Mesenchymal stem cell (in vitro differentiated cells and primary cell): ENCODE measurements at regions not wholly inside any gene's neighbourhood (a gene's known extent, or its start where the extent isn't known, plus 50 kb on each side); places are given as distances from the start of the nearest gene placed in this dataset.

ENCODE experiments used
- DNase-seq: peaks from one replicate; pipeline ENCODE4 v3.0.0-alpha.2; 2013
- H2AFZ ChIP-seq: one replicate; pipeline ENCODE4 v1.6.1; 2013; ENCODE audit warnings: low read depth, mild to moderate bottlenecking, control low read depth, inconsistent platforms, low read length, moderate library complexity
- H2AK5ac ChIP-seq: 2 replicates; pipeline ENCODE4 v1.6.1; 2013; ENCODE audit warnings: low read length, moderate library complexity, mild to moderate bottlenecking, inconsistent platforms; ENCODE audit not compliant: severe bottlenecking
- H2BK120ac ChIP-seq: one replicate; pipeline ENCODE4 v1.6.1; 2013; ENCODE audit warnings: low read depth, mild to moderate bottlenecking, inconsistent platforms, low read length, moderate library complexity
- H2BK12ac ChIP-seq, 2 experiments: one replicate each; pipeline ENCODE4 v1.6.1; 2013; ENCODE audit warnings: inconsistent platforms in 2 of 2, low read length in 2 of 2, mild to moderate bottlenecking in 2 of 2, moderate library complexity in 2 of 2, control low read depth in 1 of 2
- H2BK15ac ChIP-seq: one replicate; pipeline ENCODE4 v1.6.1; 2013; ENCODE audit warnings: mild to moderate bottlenecking, low read depth, inconsistent platforms; ENCODE audit not compliant: poor library complexity, severe bottlenecking
- H2BK5ac ChIP-seq: 2 replicates; pipeline ENCODE4 v1.6.1; 2013; ENCODE audit warnings: low read depth, mild to moderate bottlenecking, low read length, control low read depth, inconsistent platforms; ENCODE audit not compliant: poor library complexity, severe bottlenecking
- H3K14ac ChIP-seq, 2 experiments: one replicate each; pipeline ENCODE4 v1.6.1; 2013; ENCODE audit warnings: inconsistent platforms in 2 of 2, low read length in 2 of 2, control low read depth in 1 of 2, mild to moderate bottlenecking in 1 of 2, moderate library complexity in 1 of 2
- H3K18ac ChIP-seq, 2 experiments: one replicate each; pipeline ENCODE4 v1.6.1; 2013; ENCODE audit warnings: inconsistent platforms in 2 of 2, low read length in 2 of 2, control low read depth in 1 of 2, low read depth in 1 of 2, mild to moderate bottlenecking in 1 of 2
- H3K23ac ChIP-seq, 2 experiments: one replicate each; pipeline ENCODE4 v1.6.1; 2013; ENCODE audit warnings: inconsistent platforms in 2 of 2, low read length in 2 of 2, mild to moderate bottlenecking in 2 of 2, moderate library complexity in 2 of 2, control low read depth in 1 of 2
- H3K27ac ChIP-seq: 2 replicates; pipeline ENCODE4 v1.5.1; 2013; ENCODE audit warnings: mild to moderate bottlenecking, moderate library complexity, low read length, control low read depth, inconsistent platforms; ENCODE audit not compliant: poor library complexity, severe bottlenecking
- H3K27me3 ChIP-seq, 2 experiments: 2 replicates each; pipeline versions ENCODE4 v1.6.1 to v1.7.0; 2013; ENCODE audit warnings: low read length in 2 of 2, mild to moderate bottlenecking in 2 of 2, moderate library complexity in 2 of 2, control low read depth in 1 of 2, inconsistent platforms in 1 of 2; ENCODE audit not compliant: control insufficient read depth in 1 of 2, insufficient read depth in 1 of 2
- H3K36me3 ChIP-seq, 2 experiments: 2 replicates each; pipeline versions ENCODE4 v1.6.1 to v1.7.0; 2013; ENCODE audit warnings: low read length in 2 of 2, control low read depth in 1 of 2, inconsistent platforms in 1 of 2, low read depth in 1 of 2, mild to moderate bottlenecking in 1 of 2; ENCODE audit not compliant: insufficient read depth in 2 of 2, control insufficient read depth in 1 of 2
- H3K4ac ChIP-seq, 2 experiments: one replicate each; pipeline ENCODE4 v1.6.1; 2013; ENCODE audit warnings: inconsistent platforms in 2 of 2, low read length in 2 of 2, mild to moderate bottlenecking in 2 of 2, moderate library complexity in 2 of 2, control low read depth in 1 of 2, low read depth in 1 of 2
- H3K4me1 ChIP-seq: 2 replicates; pipeline ENCODE4 v1.6.1; 2013; ENCODE audit warnings: low read depth, low read length, control low read depth; ENCODE audit not compliant: control insufficient read depth, insufficient read depth
- H3K4me2 ChIP-seq: 2 replicates; pipeline ENCODE4 v1.6.1; 2013; ENCODE audit warnings: low read length, mild to moderate bottlenecking, inconsistent platforms; ENCODE audit not compliant: poor library complexity, severe bottlenecking
- H3K4me3 ChIP-seq, 2 experiments: 2 replicates each; pipeline versions ENCODE4 v1.5.1 to v1.7.0; 2013; ENCODE audit warnings: low read length in 2 of 2, mild to moderate bottlenecking in 2 of 2, control low read depth in 1 of 2, low read depth in 1 of 2; ENCODE audit not compliant: insufficient read depth in 1 of 2
- H3K79me1 ChIP-seq: replicated peaks from 2 replicates; pipeline ENCODE4 v1.6.1; 2013; ENCODE audit warnings: mild to moderate bottlenecking, control low read depth, low read length, inconsistent platforms; ENCODE audit not compliant: poor library complexity, severe bottlenecking
- H3K9ac ChIP-seq: 2 replicates; pipeline ENCODE4 v1.7.0; 2013; ENCODE audit warnings: mild to moderate bottlenecking, low read length, moderate library complexity
- H3K9me3 ChIP-seq: 2 replicates; pipeline ENCODE4 v1.7.0; 2013; ENCODE audit warnings: mild to moderate bottlenecking, low read length; ENCODE audit not compliant: control insufficient read depth
- H4K8ac ChIP-seq: one replicate; pipeline ENCODE4 v1.6.1; 2013; ENCODE audit warnings: inconsistent platforms, mild to moderate bottlenecking, low read length, moderate library complexity
- H4K91ac ChIP-seq: one replicate; pipeline ENCODE4 v1.6.1; 2013; ENCODE audit warnings: mild to moderate bottlenecking, low read length, inconsistent platforms
- WGBS: methylation state at CpG from one replicate; pipeline ENCODE4 v1.1.7; 2013; ENCODE audit warnings: mixed read lengths; 5-methylcytosine and 5-hydroxymethylcytosine counted together

- Histone ChIP-seq H2BK5ac (no peak overlapping the region), H3K27me3 (no peaks in the 10 kb centered on the region), H3K4me2 (no peak overlapping the region), H2BK120ac (no peak overlapping the region), H4K8ac (no peak overlapping the region), H3K27ac (no peak overlapping the region), H4K91ac (no peak overlapping the region), H3K23ac (no peak overlapping the region), H3K4me3 (no peak overlapping the region), H3K4ac (no peak overlapping the region), H3K9ac (no peak overlapping the region), H3K36me3 (no peaks in the 10 kb centered on the region), H3K18ac (no peak overlapping the region), H3K14ac (no peak overlapping the region), H3K79me1 (no peaks in the 10 kb centered on the region), H2AFZ (no peak overlapping the region), H3K9me3 (peaks cover 23% of the 10 kb centered on the region), H2AK5ac (no peak overlapping the region), H2BK12ac (no peak overlapping the region), H2BK15ac (no peak overlapping the region), H3K4me1 (no peaks in the 10 kb centered on the region)
- 78% methylated on average over 1 of the region's 1 CpG for WGBS
- DNase-seq, result no peak
Observed at GRCh38 chr6:125688138-125688537, 61.3 kb upstream of the HEY2 start.

GRCh38 chr6:125693480-125693879 is 56.0 kb upstream of the HEY2 start:
- H3K4me1 ChIP-seq, result no peaks in the 10 kb centered on the region
- H3K79me1 ChIP-seq, result no peaks in the 10 kb centered on the region
- H3K23ac ChIP-seq, result no peak overlapping the region
- H2BK5ac ChIP-seq, result no peak overlapping the region
- no peak overlapping the region for H4K8ac ChIP-seq
- H3K36me3 ChIP-seq, result no peaks in the 10 kb centered on the region
- H4K91ac ChIP-seq, result no peak overlapping the region
- no peak overlapping the region for H3K4ac ChIP-seq
- H3K27ac ChIP-seq, result no peak overlapping the region
- H2BK120ac ChIP-seq, result no peak overlapping the region
- H2AK5ac ChIP-seq, result no peak overlapping the region
- no peak overlapping the region for H3K4me3 ChIP-seq
- H3K4me2 ChIP-seq, result no peak overlapping the region
- 57% methylated on average over 1 of the region's 1 CpG for WGBS
- no peaks in the 10 kb centered on the region for H3K27me3 ChIP-seq
- no peak overlapping the region for H3K18ac ChIP-seq
- no peak overlapping the region for H3K9ac ChIP-seq
- no peak overlapping the region for H3K14ac ChIP-seq
- no peak for DNase-seq
- H2BK12ac ChIP-seq, result no peak overlapping the region
- H2AFZ ChIP-seq, result no peak overlapping the region
- H2BK15ac ChIP-seq, result no peak overlapping the region
- H3K9me3 ChIP-seq, result peaks cover 11% of the 10 kb centered on the region

- H3K14ac ChIP-seq, result no peak overlapping the region
- no peaks in the 10 kb centered on the region for H3K79me1 ChIP-seq
- no peak overlapping the region for H2AK5ac ChIP-seq
- no peak overlapping the region for H3K4me2 ChIP-seq
- no peak overlapping the region for H3K4ac ChIP-seq
- no peaks in the 10 kb centered on the region for H3K27me3 ChIP-seq
- H3K23ac ChIP-seq, result no peak overlapping the region
- H3K36me3 ChIP-seq, result no peaks in the 10 kb centered on the region
- no peak overlapping the region for H4K91ac ChIP-seq
- DNase-seq, result no peak
- H3K9ac ChIP-seq, result no peak overlapping the region
- no peak overlapping the region for H2BK15ac ChIP-seq
- H2BK120ac ChIP-seq, result no peak overlapping the region
- 100% methylated on average over 4 of the region's 4 CpGs for WGBS
- no peak overlapping the region for H4K8ac ChIP-seq
- H3K4me3 ChIP-seq, result no peak overlapping the region
- no peaks in the 10 kb centered on the region for H3K9me3 ChIP-seq
- no peaks in the 10 kb centered on the region for H3K4me1 ChIP-seq
- no peak overlapping the region for H2AFZ ChIP-seq
- no peak overlapping the region for H3K27ac ChIP-seq
- no peak overlapping the region for H2BK5ac ChIP-seq
- H2BK12ac ChIP-seq, result no peak overlapping the region
- no peak overlapping the region for H3K18ac ChIP-seq
Observed at GRCh38 chr6:125699591-125699990, 49.8 kb upstream of the HEY2 start.
